GM23248 (cell line): ENCODE measurements at regions not wholly inside any gene's neighbourhood (a gene's known extent, or its start where the extent isn't known, plus 50 kb on each side); places are given as distances from the start of the nearest gene placed in this dataset.

Experiments used
- EZH2 ChIP-seq: fragments of 200-600 bp; sonication (generic); IDR thresholded peaks from 2 replicates; pipeline ENCODE4 v1.6.1; 2018; ENCODE audit warnings: antibody characterized with exemption, mild to moderate bottlenecking; ENCODE audit not compliant: insufficient read depth, poor library complexity, severe bottlenecking
- EZH2phosphoT487 ChIP-seq: fragments of 200-600 bp; sonication (generic); IDR thresholded peaks from 2 replicates; pipeline ENCODE4 v1.6.1; 2018; ENCODE audit warnings: antibody characterized with exemption, moderate library complexity, mild to moderate bottlenecking, low read depth; ENCODE audit not compliant: insufficient read depth

DNA sequence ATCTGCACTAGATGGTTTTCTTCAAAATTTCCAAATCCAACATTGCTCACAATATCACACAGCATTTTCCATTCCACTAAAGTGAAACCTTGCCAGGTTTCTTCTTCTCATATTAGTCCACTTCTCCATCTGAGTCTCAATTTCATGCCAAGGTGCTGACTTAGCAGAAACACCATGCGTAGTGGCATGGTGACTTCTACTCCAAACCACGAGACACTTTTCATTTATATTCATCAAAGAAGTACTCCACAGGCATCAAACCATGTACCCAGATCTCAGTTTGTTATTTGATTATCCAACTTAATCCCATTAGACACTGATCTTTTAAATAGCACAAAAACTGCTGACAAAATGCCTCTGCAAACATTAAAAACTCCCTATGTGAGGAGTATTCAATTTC lies 233.4 kb upstream of the ITGA1 start:
- TF ChIP-seq EZH2 (no peak), EZH2phosphoT487 (no peak)
